ENCODE measurements at regions not wholly inside any gene's neighbourhood (a gene's known extent, or its start where the extent isn't known, plus 50 kb on each side); places are given as distances from the start of the nearest gene placed in this dataset.

DNA sequence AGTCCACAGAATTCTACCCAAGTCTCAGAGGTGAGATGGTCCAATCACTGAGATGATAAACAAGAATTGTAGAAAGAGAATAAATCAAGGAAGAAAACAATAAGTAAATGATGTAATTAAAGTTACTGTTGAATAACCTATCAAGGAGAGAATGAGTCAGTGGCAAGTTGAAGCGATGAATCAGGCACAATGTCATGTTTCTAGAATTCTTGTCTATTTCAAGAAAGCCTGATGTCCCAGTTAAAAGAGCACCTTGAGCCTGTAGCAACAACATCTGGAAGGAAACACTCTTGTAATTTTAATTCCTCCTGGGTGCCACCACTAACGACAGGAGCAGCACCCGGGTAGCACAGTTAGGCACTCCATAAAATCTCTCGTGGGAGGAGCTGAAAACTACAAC, 67.9 kb upstream of the SLC35C1 start:
- H3K4me3 ChIP-seq (replicated peaks in 1 of 3; ENCODE audit: insufficient read depth in 1 of 3, low read depth in 1 of 3, low read length in 3 of 3): no peak overlapping the region
- H3K27ac ChIP-seq (ENCODE audit: insufficient read depth, low read depth, low read length): no peak overlapping the region
- FAIRE-seq (no peak), DNase-seq (ENCODE audit: low read depth, low spot score) (no peak)
- no peak overlapping the region for H3K9ac ChIP-seq (replicated peaks; ENCODE audit: extremely low read depth, insufficient read depth, low read length)
- TF ChIP-seq POLR2AphosphoS5 (IDR thresholded peaks at IDR 0.05; ENCODE audit: insufficient read depth, low read depth, low read length): no peak
- no peak for TF ChIP-seq POLR2A (IDR thresholded peaks at IDR 0.05; ENCODE audit: low read depth, low read length)
- TF ChIP-seq, protein P1, sequence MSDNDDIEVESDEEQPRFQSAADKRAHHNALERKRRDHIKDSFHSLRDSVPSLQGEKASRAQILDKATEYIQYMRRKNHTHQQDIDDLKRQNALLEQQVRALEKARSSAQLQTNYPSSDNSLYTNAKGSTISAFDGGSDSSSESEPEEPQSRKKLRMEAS (IDR thresholded peaks at IDR 0.05; ENCODE audit: insufficient read depth, insufficient read length): no peak
- no peaks in the 10 kb centered on the region for H4K20me1 ChIP-seq (replicated peaks; ENCODE audit: control insufficient read depth, extremely low read depth, insufficient read depth, low read length)
- H3K79me2 ChIP-seq (ENCODE audit: control insufficient read depth, insufficient read depth, low read length): no peaks in the 10 kb centered on the region
- no peak overlapping the region for H2AFZ ChIP-seq (ENCODE audit: low read depth, low read length)
- no peaks in the 10 kb centered on the region for H3K9me3 ChIP-seq (replicated peaks; ENCODE audit: control insufficient read depth, insufficient read depth, low read length)
- H3K4me1 ChIP-seq (ENCODE audit: control insufficient read depth, extremely low read depth, insufficient read depth, low read length): no peaks in the 10 kb centered on the region
- H3K9me1 ChIP-seq (replicated peaks; ENCODE audit: control insufficient read depth, extremely low read depth, insufficient read depth, low read length): no peaks in the 10 kb centered on the region
- peaks cover 1 to 4% of the 10 kb centered on the region in 2 experiments for H3K27me3 ChIP-seq (ENCODE audit: control insufficient read depth in 2 of 2, insufficient read depth in 2 of 2, low read length in 2 of 2)
- no peak overlapping the region for H3K4me2 ChIP-seq (ENCODE audit: insufficient read depth, low read length)
- H3K36me3 ChIP-seq (ENCODE audit: control insufficient read depth in 2 of 2, extremely low read depth in 1 of 2, insufficient read depth in 2 of 2, low read length in 2 of 2): no peaks in the 10 kb centered on the region
- ChIA-PET POLR2A (no interaction called here), CTCF (no interaction called here)
- intact Hi-C loops (cut with micrococcal nuclease) (no loop called here), dilution Hi-C loops (cut with MboI; ENCODE audit: extremely low pct_ligation_motif_present, low sequenced_read_pairs) (no loop called here)
- BruUV-seq (replicated peaks): no TSS peak

DNA sequence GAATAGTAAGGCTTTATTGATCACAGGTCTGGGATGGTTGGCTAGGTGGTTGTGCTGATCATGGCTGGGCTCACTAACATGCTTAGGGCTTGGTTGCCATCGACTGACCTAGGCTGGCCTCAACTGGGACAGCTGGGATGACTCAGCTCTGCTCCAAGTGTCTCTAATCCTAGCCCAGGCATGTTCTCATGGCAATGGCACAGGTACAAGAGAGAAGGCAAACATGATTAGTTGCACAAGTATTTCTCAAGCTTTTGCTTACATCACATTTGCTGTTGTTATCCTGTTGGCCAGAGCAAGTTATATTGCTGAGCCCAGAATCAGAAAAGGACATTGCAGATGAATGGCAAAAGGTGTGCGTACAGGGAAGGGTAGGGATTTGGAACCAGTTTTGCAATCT, 68.5 kb upstream of the SLC35C1 start:
- no peaks in the 10 kb centered on the region for H3K36me3 ChIP-seq (ENCODE audit: control insufficient read depth in 2 of 2, extremely low read depth in 1 of 2, insufficient read depth in 2 of 2, low read length in 2 of 2)
- H3K9me3 ChIP-seq (replicated peaks; ENCODE audit: control insufficient read depth, insufficient read depth, low read length): no peaks in the 10 kb centered on the region
- no peaks in the 10 kb centered on the region for H4K20me1 ChIP-seq (replicated peaks; ENCODE audit: control insufficient read depth, extremely low read depth, insufficient read depth, low read length)
- dilution Hi-C loops (cut with MboI; ENCODE audit: extremely low pct_ligation_motif_present, low sequenced_read_pairs): no loop called here
- no peaks in the 10 kb centered on the region for H3K4me1 ChIP-seq (ENCODE audit: control insufficient read depth, extremely low read depth, insufficient read depth, low read length)
- DNase-seq (ENCODE audit: low read depth, low spot score) (no peak), FAIRE-seq (no peak)
- BruUV-seq (replicated peaks): no TSS peak
- POLR2A ChIA-PET: no interaction called here
- TF ChIP-seq GATA2 (IDR thresholded peaks at IDR 0.05; ENCODE audit: insufficient read depth, insufficient read length, low read depth, low read length) (no peak), FOS (IDR thresholded peaks at IDR 0.05; ENCODE audit: borderline replicate concordance, insufficient read depth, low read length) (no peak), POLR2A (IDR thresholded peaks at IDR 0.05; ENCODE audit: low read depth, low read length) (no peak), EZH2 (IDR thresholded peaks at IDR 0.05; ENCODE audit: borderline replicate concordance, low read depth, low read length, severe bottlenecking) (no peak), MYC (IDR thresholded peaks at IDR 0.05; ENCODE audit: low read depth, low read length) (no peak), POLR2AphosphoS5 (IDR thresholded peaks at IDR 0.05; ENCODE audit: insufficient read depth, low read depth, low read length) (no peak), JUN (IDR thresholded peaks at IDR 0.05; ENCODE audit: borderline replicate concordance, insufficient read depth, insufficient read length, low read depth) (no peak)
- TF ChIP-seq, protein P1 (IDR thresholded peaks at IDR 0.05; ENCODE audit: insufficient read depth, insufficient read length): no peak
- TF ChIP-seq, protein P2, sequence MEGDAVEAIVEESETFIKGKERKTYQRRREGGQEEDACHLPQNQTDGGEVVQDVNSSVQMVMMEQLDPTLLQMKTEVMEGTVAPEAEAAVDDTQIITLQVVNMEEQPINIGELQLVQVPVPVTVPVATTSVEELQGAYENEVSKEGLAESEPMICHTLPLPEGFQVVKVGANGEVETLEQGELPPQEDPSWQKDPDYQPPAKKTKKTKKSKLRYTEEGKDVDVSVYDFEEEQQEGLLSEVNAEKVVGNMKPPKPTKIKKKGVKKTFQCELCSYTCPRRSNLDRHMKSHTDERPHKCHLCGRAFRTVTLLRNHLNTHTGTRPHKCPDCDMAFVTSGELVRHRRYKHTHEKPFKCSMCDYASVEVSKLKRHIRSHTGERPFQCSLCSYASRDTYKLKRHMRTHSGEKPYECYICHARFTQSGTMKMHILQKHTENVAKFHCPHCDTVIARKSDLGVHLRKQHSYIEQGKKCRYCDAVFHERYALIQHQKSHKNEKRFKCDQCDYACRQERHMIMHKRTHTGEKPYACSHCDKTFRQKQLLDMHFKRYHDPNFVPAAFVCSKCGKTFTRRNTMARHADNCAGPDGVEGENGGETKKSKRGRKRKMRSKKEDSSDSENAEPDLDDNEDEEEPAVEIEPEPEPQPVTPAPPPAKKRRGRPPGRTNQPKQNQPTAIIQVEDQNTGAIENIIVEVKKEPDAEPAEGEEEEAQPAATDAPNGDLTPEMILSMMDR (IDR thresholded peaks at IDR 0.05; ENCODE audit: extremely low read depth in 1 of 2, insufficient read depth in 1 of 2, low read depth in 1 of 2, low read length in 2 of 2): no peak
- no peaks in the 10 kb centered on the region for H3K79me2 ChIP-seq (ENCODE audit: control insufficient read depth, insufficient read depth, low read length)
- no peak overlapping the region for H3K27ac ChIP-seq (ENCODE audit: insufficient read depth, low read depth, low read length)
- intact Hi-C loops (cut with micrococcal nuclease): no loop called here
- peaks cover under 1 to 1% of the 10 kb centered on the region in 2 experiments for H3K27me3 ChIP-seq (ENCODE audit: control insufficient read depth in 2 of 2, insufficient read depth in 2 of 2, low read length in 2 of 2)
- no peak overlapping the region for H3K9ac ChIP-seq (replicated peaks; ENCODE audit: extremely low read depth, insufficient read depth, low read length)
- CTCF ChIA-PET: interaction anchor here (0.9 kb wide), 1 partner anchor 35 kb away, joined by 3 read pairs; no protein-coding TSS in a partner anchor
- H3K9me1 ChIP-seq (replicated peaks; ENCODE audit: control insufficient read depth, extremely low read depth, insufficient read depth, low read length): no peaks in the 10 kb centered on the region
- no peak overlapping the region for H2AFZ ChIP-seq (ENCODE audit: low read depth, low read length)
- H3K4me3 ChIP-seq (replicated peaks in 1 of 3; ENCODE audit: insufficient read depth in 1 of 3, low read depth in 1 of 3, low read length in 3 of 3): no peak overlapping the region
- no peak overlapping the region for H3K4me2 ChIP-seq (ENCODE audit: insufficient read depth, low read length)

Measured in endothelial cell of umbilical vein (primary cell).